ENCODE measurements at regions not wholly inside any gene's neighbourhood (a gene's known extent, or its start where the extent isn't known, plus 50 kb on each side); places are given as distances from the start of the nearest gene placed in this dataset.

GRCh38 chr7:130822642-130823041 lies 88.6 kb upstream of the KLF14 start:
- no peak for TF ChIP-seq POU2F2 (IDR thresholded peaks at IDR 0.05; ENCODE audit: low read depth, low read length)
- TF ChIP-seq POLR2A (IDR thresholded peaks at IDR 0.05; ENCODE audit: low read depth, low read length): no peak
- TF ChIP-seq TAF1 (IDR thresholded peaks at IDR 0.05; ENCODE audit: low read depth, low read length): no peak
- TF ChIP-seq PAX5 (IDR thresholded peaks at IDR 0.05; ENCODE audit: insufficient read depth, low read length, severe bottlenecking): no peak
- TF ChIP-seq POLR2AphosphoS5 (IDR thresholded peaks at IDR 0.05; ENCODE audit: low read depth, low read length): no peak
